ENCODE measurements at regions not wholly inside any gene's neighbourhood (a gene's known extent, or its start where the extent isn't known, plus 50 kb on each side); places are given as distances from the start of the nearest gene placed in this dataset.

DNA sequence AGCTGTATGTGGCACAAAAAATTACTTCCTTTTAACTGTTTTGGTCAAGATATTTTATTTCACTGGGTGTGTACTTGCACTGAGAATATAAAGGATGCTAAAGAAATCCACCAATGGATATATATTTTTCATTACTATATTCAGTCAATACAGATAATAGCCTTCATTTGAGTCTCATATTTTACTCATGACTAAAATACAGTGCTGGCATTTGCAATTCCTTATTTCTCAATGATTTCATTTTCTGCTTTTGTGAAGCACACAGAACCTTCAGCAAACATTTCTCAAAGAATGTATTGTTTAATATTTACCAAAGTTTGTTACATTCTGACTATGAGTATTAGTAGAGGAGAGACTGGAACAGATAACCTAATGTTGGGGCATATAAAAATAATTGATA lies 93.2 kb upstream of the SOX5 start:
- TF ChIP-seq POLR2A (IDR thresholded peaks at IDR 0.05): no peak
- TF ChIP-seq, protein P1, sequence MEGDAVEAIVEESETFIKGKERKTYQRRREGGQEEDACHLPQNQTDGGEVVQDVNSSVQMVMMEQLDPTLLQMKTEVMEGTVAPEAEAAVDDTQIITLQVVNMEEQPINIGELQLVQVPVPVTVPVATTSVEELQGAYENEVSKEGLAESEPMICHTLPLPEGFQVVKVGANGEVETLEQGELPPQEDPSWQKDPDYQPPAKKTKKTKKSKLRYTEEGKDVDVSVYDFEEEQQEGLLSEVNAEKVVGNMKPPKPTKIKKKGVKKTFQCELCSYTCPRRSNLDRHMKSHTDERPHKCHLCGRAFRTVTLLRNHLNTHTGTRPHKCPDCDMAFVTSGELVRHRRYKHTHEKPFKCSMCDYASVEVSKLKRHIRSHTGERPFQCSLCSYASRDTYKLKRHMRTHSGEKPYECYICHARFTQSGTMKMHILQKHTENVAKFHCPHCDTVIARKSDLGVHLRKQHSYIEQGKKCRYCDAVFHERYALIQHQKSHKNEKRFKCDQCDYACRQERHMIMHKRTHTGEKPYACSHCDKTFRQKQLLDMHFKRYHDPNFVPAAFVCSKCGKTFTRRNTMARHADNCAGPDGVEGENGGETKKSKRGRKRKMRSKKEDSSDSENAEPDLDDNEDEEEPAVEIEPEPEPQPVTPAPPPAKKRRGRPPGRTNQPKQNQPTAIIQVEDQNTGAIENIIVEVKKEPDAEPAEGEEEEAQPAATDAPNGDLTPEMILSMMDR (IDR thresholded peaks at IDR 0.05): no peak
